ENCODE measurements at regions not wholly inside any gene's neighbourhood (a gene's known extent, or its start where the extent isn't known, plus 50 kb on each side); places are given as distances from the start of the nearest gene placed in this dataset.

GRCh38 chr2:195443926-195444325 is 213.1 kb upstream of the SLC39A10 start:
- H3K27ac ChIP-seq (ENCODE audit: low read depth, low read length): no peak overlapping the region
- H3K27me3 Mint-ChIP-seq (ENCODE audit: low read depth, unreplicated experiment): no peaks in the 10 kb centered on the region
- FAIRE-seq (no peak), DNase-seq (ENCODE audit: low read depth) (no peak)
- H2AFZ ChIP-seq (ENCODE audit: low read depth, low read length): no peak overlapping the region
- H3K27me3 ChIP-seq (ENCODE audit: insufficient read depth, low read length): no peaks in the 10 kb centered on the region
- H3K9me3 Mint-ChIP-seq (ENCODE audit: unreplicated experiment): peaks cover 10% of the 10 kb centered on the region
- no peaks in the 10 kb centered on the region for H3K79me2 ChIP-seq (ENCODE audit: insufficient read depth, low read length)
- no peak overlapping the region for H3K4me3 ChIP-seq (ENCODE audit: insufficient read depth, low read depth, low read length)
- H4K20me1 ChIP-seq (ENCODE audit: insufficient read depth, low read length): no peaks in the 10 kb centered on the region
- H3K36me3 Mint-ChIP-seq (ENCODE audit: low read depth, unreplicated experiment): no peaks in the 10 kb centered on the region
- H3K27ac Mint-ChIP-seq (ENCODE audit: unreplicated experiment): no peak overlapping the region
- no peak for TF ChIP-seq CTCF (IDR thresholded peaks at IDR 0.05; ENCODE audit: insufficient read depth, low read depth, low read length)
- no peak for TF ChIP-seq EZH2 (IDR thresholded peaks at IDR 0.05; ENCODE audit: insufficient read depth, low read length)
- H3K4me3 Mint-ChIP-seq (ENCODE audit: unreplicated experiment): no peak overlapping the region
- H3K4me2 ChIP-seq (ENCODE audit: low read length): no peak overlapping the region
- peaks cover 8% of the 10 kb centered on the region for H3K9me3 ChIP-seq (ENCODE audit: insufficient read depth, low read depth, low read length)
- no peaks in the 10 kb centered on the region for H3K4me1 Mint-ChIP-seq (ENCODE audit: low read depth, unreplicated experiment)
- H3K9ac ChIP-seq (ENCODE audit: low read length): no peak overlapping the region
- H3K4me1 ChIP-seq (ENCODE audit: insufficient read depth, low read length): no peaks in the 10 kb centered on the region
- H3K36me3 ChIP-seq (ENCODE audit: insufficient read depth, low read length): no peaks in the 10 kb centered on the region

GRCh38 chr2:195442458-195443175 is 214.4 kb upstream of the SLC39A10 start:
- no peaks in the 10 kb centered on the region for H3K4me1 Mint-ChIP-seq (ENCODE audit: low read depth, unreplicated experiment)
- no peak overlapping the region for H3K27ac ChIP-seq (ENCODE audit: low read depth, low read length)
- no peaks in the 10 kb centered on the region for H3K27me3 ChIP-seq (ENCODE audit: insufficient read depth, low read length)
- H3K4me3 ChIP-seq (ENCODE audit: insufficient read depth, low read depth, low read length): no peak overlapping the region
- H2AFZ ChIP-seq (ENCODE audit: low read depth, low read length): no peak overlapping the region
- H3K27ac Mint-ChIP-seq (ENCODE audit: unreplicated experiment): no peak overlapping the region
- TF ChIP-seq CTCF (IDR thresholded peaks at IDR 0.05; ENCODE audit: insufficient read depth, low read depth, low read length) (no peak), EZH2 (IDR thresholded peaks at IDR 0.05; ENCODE audit: insufficient read depth, low read length) (no peak)
- H3K9ac ChIP-seq (ENCODE audit: low read length): no peak overlapping the region
- no peaks in the 10 kb centered on the region for H3K36me3 ChIP-seq (ENCODE audit: insufficient read depth, low read length)
- H3K27me3 Mint-ChIP-seq (ENCODE audit: low read depth, unreplicated experiment): no peaks in the 10 kb centered on the region
- H3K4me3 Mint-ChIP-seq (ENCODE audit: unreplicated experiment): no peak overlapping the region
- H3K79me2 ChIP-seq (ENCODE audit: insufficient read depth, low read length): no peaks in the 10 kb centered on the region
- DNase-seq (ENCODE audit: low read depth) (no peak), FAIRE-seq (no peak)
- no peaks in the 10 kb centered on the region for H3K4me1 ChIP-seq (ENCODE audit: insufficient read depth, low read length)
- peaks cover 15% of the 10 kb centered on the region for H3K9me3 Mint-ChIP-seq (ENCODE audit: unreplicated experiment)
- no peaks in the 10 kb centered on the region for H4K20me1 ChIP-seq (ENCODE audit: insufficient read depth, low read length)
- H3K4me2 ChIP-seq (ENCODE audit: low read length): no peak overlapping the region
- no peaks in the 10 kb centered on the region for H3K36me3 Mint-ChIP-seq (ENCODE audit: low read depth, unreplicated experiment)
- peaks cover 8% of the 10 kb centered on the region for H3K9me3 ChIP-seq (ENCODE audit: insufficient read depth, low read depth, low read length)

GRCh38 chr2:195438692-195439091 is 218.3 kb upstream of the SLC39A10 start:
- H4K20me1 ChIP-seq (ENCODE audit: insufficient read depth, low read length): no peaks in the 10 kb centered on the region
- FAIRE-seq (no peak), DNase-seq (ENCODE audit: low read depth) (no peak)
- Mint-ChIP-seq H3K27me3 (ENCODE audit: low read depth, unreplicated experiment) (no peaks in the 10 kb centered on the region), H3K4me1 (ENCODE audit: low read depth, unreplicated experiment) (no peaks in the 10 kb centered on the region), H3K4me3 (ENCODE audit: unreplicated experiment) (no peak overlapping the region), H3K27ac (ENCODE audit: unreplicated experiment) (no peak overlapping the region), H3K9me3 (ENCODE audit: unreplicated experiment) (peaks cover 17% of the 10 kb centered on the region), H3K36me3 (ENCODE audit: low read depth, unreplicated experiment) (no peaks in the 10 kb centered on the region)
- H3K27ac ChIP-seq (ENCODE audit: low read depth, low read length): no peak overlapping the region
- H3K4me3 ChIP-seq (ENCODE audit: insufficient read depth, low read depth, low read length): no peak overlapping the region
- no peak overlapping the region for H3K4me2 ChIP-seq (ENCODE audit: low read length)
- H3K9me3 ChIP-seq (ENCODE audit: insufficient read depth, low read depth, low read length): peaks cover 8% of the 10 kb centered on the region
- H3K36me3 ChIP-seq (ENCODE audit: insufficient read depth, low read length): no peaks in the 10 kb centered on the region
- TF ChIP-seq EZH2 (IDR thresholded peaks at IDR 0.05; ENCODE audit: insufficient read depth, low read length) (no peak), CTCF (IDR thresholded peaks at IDR 0.05; ENCODE audit: insufficient read depth, low read depth, low read length) (no peak)
- H2AFZ ChIP-seq (ENCODE audit: low read depth, low read length): no peak overlapping the region
- H3K9ac ChIP-seq (ENCODE audit: low read length): no peak overlapping the region
- H3K27me3 ChIP-seq (ENCODE audit: insufficient read depth, low read length): no peaks in the 10 kb centered on the region
- no peaks in the 10 kb centered on the region for H3K4me1 ChIP-seq (ENCODE audit: insufficient read depth, low read length)
- no peaks in the 10 kb centered on the region for H3K79me2 ChIP-seq (ENCODE audit: insufficient read depth, low read length)
